ENCODE measurements at regions not wholly inside any gene's neighbourhood (a gene's known extent, or its start where the extent isn't known, plus 50 kb on each side); places are given as distances from the start of the nearest gene placed in this dataset.

DNA sequence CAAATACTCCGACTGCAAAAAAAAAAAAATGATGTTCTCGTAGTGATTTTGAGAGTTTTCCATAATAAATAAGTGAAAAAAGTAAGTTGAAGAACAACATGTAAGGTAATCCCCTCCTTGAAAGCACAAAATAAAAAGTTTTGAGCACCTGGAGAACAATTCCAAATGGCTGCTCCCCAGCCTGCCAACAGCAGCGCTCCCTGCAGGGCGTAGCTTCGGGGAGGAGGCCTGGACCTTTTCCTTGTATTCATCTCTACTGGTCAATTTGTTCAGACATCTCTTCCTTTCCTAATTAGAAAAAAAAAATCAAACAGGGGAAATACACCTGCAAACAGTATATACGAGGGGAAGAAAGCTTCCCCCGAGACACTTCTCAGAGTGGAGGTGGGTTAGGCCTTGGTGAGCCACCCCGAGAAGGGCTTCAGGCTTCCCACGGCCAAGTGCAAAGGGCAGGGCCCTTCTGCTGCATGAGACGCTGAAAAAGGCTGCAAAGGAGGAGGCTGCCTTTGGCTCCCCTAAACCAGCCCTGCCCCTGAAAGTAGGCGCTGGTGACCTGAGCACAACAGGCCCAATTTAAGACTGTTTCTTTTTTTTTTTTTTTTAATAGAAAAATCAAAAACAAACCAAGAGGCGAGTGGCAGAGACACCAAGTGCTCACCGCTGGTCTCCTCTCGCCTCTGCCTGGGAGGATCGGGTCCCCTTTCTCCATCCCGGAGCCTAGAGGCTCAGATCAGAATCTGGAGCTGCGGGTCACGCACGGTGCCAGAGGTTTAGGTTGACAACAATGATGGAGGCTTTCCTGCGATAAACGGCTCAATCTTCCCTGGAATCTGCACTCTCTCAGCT lies 193.1 kb upstream of the FOXF1 start:
- TF ChIP-seq, protein P1, sequence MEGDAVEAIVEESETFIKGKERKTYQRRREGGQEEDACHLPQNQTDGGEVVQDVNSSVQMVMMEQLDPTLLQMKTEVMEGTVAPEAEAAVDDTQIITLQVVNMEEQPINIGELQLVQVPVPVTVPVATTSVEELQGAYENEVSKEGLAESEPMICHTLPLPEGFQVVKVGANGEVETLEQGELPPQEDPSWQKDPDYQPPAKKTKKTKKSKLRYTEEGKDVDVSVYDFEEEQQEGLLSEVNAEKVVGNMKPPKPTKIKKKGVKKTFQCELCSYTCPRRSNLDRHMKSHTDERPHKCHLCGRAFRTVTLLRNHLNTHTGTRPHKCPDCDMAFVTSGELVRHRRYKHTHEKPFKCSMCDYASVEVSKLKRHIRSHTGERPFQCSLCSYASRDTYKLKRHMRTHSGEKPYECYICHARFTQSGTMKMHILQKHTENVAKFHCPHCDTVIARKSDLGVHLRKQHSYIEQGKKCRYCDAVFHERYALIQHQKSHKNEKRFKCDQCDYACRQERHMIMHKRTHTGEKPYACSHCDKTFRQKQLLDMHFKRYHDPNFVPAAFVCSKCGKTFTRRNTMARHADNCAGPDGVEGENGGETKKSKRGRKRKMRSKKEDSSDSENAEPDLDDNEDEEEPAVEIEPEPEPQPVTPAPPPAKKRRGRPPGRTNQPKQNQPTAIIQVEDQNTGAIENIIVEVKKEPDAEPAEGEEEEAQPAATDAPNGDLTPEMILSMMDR (IDR thresholded peaks at IDR 0.05) = no peak
- TF ChIP-seq POLR2A (IDR thresholded peaks at IDR 0.05) = no peak
- H3K27me3 ChIP-seq = no peaks in the 10 kb centered on the region
- H3K9me3 ChIP-seq = no peaks in the 10 kb centered on the region
- WGBS (ENCODE audit: insufficient coverage, low coverage, low lambda C conversion rate, missing lambda C conversion rate) = 63% methylated on average over 13 of the region's 21 CpGs
- no peak overlapping the region for H3K4me3 ChIP-seq
- intact Hi-C loops (cut with DNase I) = no loop called here
- H3K4me1 ChIP-seq = no peaks in the 10 kb centered on the region
- no peak for DNase-seq
- no peak overlapping the region for H3K27ac ChIP-seq
- no peak for ATAC-seq
- H3K36me3 ChIP-seq = no peaks in the 10 kb centered on the region

- no peaks in the 10 kb centered on the region for H3K4me1 ChIP-seq
- no peaks in the 10 kb centered on the region for H3K9me3 ChIP-seq
- H3K27me3 ChIP-seq = no peaks in the 10 kb centered on the region
- intact Hi-C loops (cut with DNase I) = no loop called here
- H3K36me3 ChIP-seq = no peaks in the 10 kb centered on the region
- TF ChIP-seq, protein P1 (IDR thresholded peaks at IDR 0.05) = no peak
- TF ChIP-seq POLR2A (IDR thresholded peaks at IDR 0.05) = no peak
- DNase-seq (no peak), ATAC-seq (no peak)
- no peak overlapping the region for H3K27ac ChIP-seq
- H3K4me3 ChIP-seq = no peak overlapping the region
- WGBS (ENCODE audit: insufficient coverage, low coverage, low lambda C conversion rate, missing lambda C conversion rate) = 47% methylated on average over 13 of the region's 13 CpGs
These were observed 192.3 kb upstream of the FOXF1 start for GRCh38 chr16:86317813-86318650.

GRCh38 chr16:86319585-86320236 lies 190.6 kb upstream of the FOXF1 start:
- no peaks in the 10 kb centered on the region for H3K36me3 ChIP-seq
- DNase-seq = no peak
- H3K27me3 ChIP-seq = no peaks in the 10 kb centered on the region
- intact Hi-C loops (cut with DNase I) = no loop called here
- ATAC-seq = no peak
- H3K27ac ChIP-seq = no peak overlapping the region
- H3K9me3 ChIP-seq = no peaks in the 10 kb centered on the region
- no peak overlapping the region for H3K4me3 ChIP-seq
- TF ChIP-seq, protein P1 (IDR thresholded peaks at IDR 0.05) = no peak
- no peak for TF ChIP-seq POLR2A (IDR thresholded peaks at IDR 0.05)
- H3K4me1 ChIP-seq = no peaks in the 10 kb centered on the region
- 36% methylated on average over 8 of the region's 13 CpGs for WGBS (ENCODE audit: insufficient coverage, low coverage, low lambda C conversion rate, missing lambda C conversion rate)

GRCh38 chr16:86320237-86320595 lies 190.1 kb upstream of the FOXF1 start:
- no peak overlapping the region for H3K27ac ChIP-seq
- intact Hi-C loops (cut with DNase I) = no loop called here
- H3K9me3 ChIP-seq = no peaks in the 10 kb centered on the region
- H3K4me3 ChIP-seq = no peak overlapping the region
- H3K4me1 ChIP-seq = no peaks in the 10 kb centered on the region
- no peak for DNase-seq
- 63% methylated on average over 3 of the region's 3 CpGs for WGBS (ENCODE audit: insufficient coverage, low coverage, low lambda C conversion rate, missing lambda C conversion rate)
- no peak for ATAC-seq
- H3K36me3 ChIP-seq = no peaks in the 10 kb centered on the region
- no peaks in the 10 kb centered on the region for H3K27me3 ChIP-seq
- TF ChIP-seq, protein P1 (IDR thresholded peaks at IDR 0.05) = no peak
- no peak for TF ChIP-seq POLR2A (IDR thresholded peaks at IDR 0.05)
